Endothelial cell of umbilical vein (primary cell): ENCODE measurements at regions not wholly inside any gene's neighbourhood (a gene's known extent, or its start where the extent isn't known, plus 50 kb on each side); places are given as distances from the start of the nearest gene placed in this dataset.
"Not testable (repeated sequence)": the region's sequence is repeated elsewhere in the genome, so short reads cannot be mapped to it uniquely, and the experiment has no call there.

Source experiments
- BruUV-seq: library from RNA; stranded (reverse); fragments of 400-500 nt; replicated peaks from 2 replicates; lab custom pipeline; 2021; lab: Mats Ljungman, UMichigan
- CTCF ChIA-PET: fragments of 300-600, 350-600 bp; sonication (Branson Sonifier 250); formaldehyde crosslinking; loops from one replicate; lab custom pipeline; 2021; ENCODE audit warnings: antibody characterized with exemption, inconsistent platforms; lab: Charles Lee
- POLR2A ChIA-PET: fragments of 300-600, 350-600 bp; sonication (Branson Sonifier 250); formaldehyde crosslinking; loops from one replicate; lab custom pipeline; 2021; ENCODE audit warnings: antibody characterized with exemption, inconsistent platforms; lab: Charles Lee
- DNase-seq: peaks from one replicate; pipeline ENCODE4 v3.0.0-alpha.2; 2011; ENCODE audit warnings: low read depth, low spot score
- FAIRE-seq: peaks from 2 replicates; lab custom pipeline; 2011; peaks lifted over from hg19 to GRCh38; lab: Jason Lieb, UNC
- H2AFZ ChIP-seq: 2 replicates; pipeline ENCODE4 v1.6.0; 2012; ENCODE audit warnings: low read depth, low read length, control low read depth, inconsistent platforms
- H3K27ac ChIP-seq: 2 replicates; pipeline ENCODE4 v1.5.1; 2011; ENCODE audit warnings: low read depth, mild to moderate bottlenecking, control low read depth, low read length, moderate library complexity; ENCODE audit not compliant: insufficient read depth
- H3K27me3 ChIP-seq, 2 experiments: 2 replicates each; pipeline versions ENCODE4 v1.6.0 to v1.6.1; 2011; ENCODE audit warnings: low read length in 2 of 2, mixed read lengths in 1 of 2; ENCODE audit not compliant: control insufficient read depth in 2 of 2, insufficient read depth in 2 of 2
- H3K36me3 ChIP-seq, 2 experiments: 2 replicates in 1 of 2; 3 replicates in 1 of 2; pipeline ENCODE4 v1.5.1; 2011; ENCODE audit warnings: low read length in 2 of 2, mild to moderate bottlenecking in 1 of 2, moderate library complexity in 1 of 2; ENCODE audit not compliant: control insufficient read depth in 2 of 2, insufficient read depth in 2 of 2; ENCODE audit errors: extremely low read depth in 1 of 2
- H3K4me1 ChIP-seq: 3 replicates; pipeline ENCODE4 v1.5.1; 2011; ENCODE audit warnings: mild to moderate bottlenecking, low read length; ENCODE audit not compliant: control insufficient read depth, insufficient read depth; ENCODE audit errors: extremely low read depth
- H3K4me2 ChIP-seq: 2 replicates; pipeline ENCODE4 v1.6.1; 2011; ENCODE audit warnings: low read length, control low read depth, mixed read lengths; ENCODE audit not compliant: insufficient read depth
- H3K4me3 ChIP-seq, 3 experiments: fragments of 200-600 bp in 1 of 3; sonication (generic), shearing (Covaris generic) in 1 of 3; replicated peaks in 1 of 3; 2 replicates each; pipeline ENCODE4 v1.5.1; 2011 to 2016; ENCODE audit warnings: control low read depth in 3 of 3, low read length in 3 of 3, mild to moderate bottlenecking in 2 of 3, inconsistent platforms in 1 of 3, low read depth in 1 of 3, moderate library complexity in 1 of 3; ENCODE audit not compliant: insufficient read depth in 1 of 3
- H3K79me2 ChIP-seq: 2 replicates; pipeline ENCODE4 v1.6.0; 2012; ENCODE audit warnings: low read length, inconsistent platforms; ENCODE audit not compliant: control insufficient read depth, insufficient read depth
- H3K9ac ChIP-seq: replicated peaks from 2 replicates; pipeline ENCODE3; 2011; ENCODE audit warnings: low read length, control low read depth; ENCODE audit not compliant: insufficient read depth; ENCODE audit errors: extremely low read depth
- H3K9me1 ChIP-seq: replicated peaks from 3 replicates; pipeline ENCODE4 v1.6.0; 2011; ENCODE audit warnings: mild to moderate bottlenecking, low read length; ENCODE audit not compliant: control insufficient read depth, insufficient read depth; ENCODE audit errors: extremely low read depth
- H3K9me3 ChIP-seq: replicated peaks from 2 replicates; pipeline ENCODE4 v1.5.1; 2012; ENCODE audit warnings: low read length, inconsistent platforms; ENCODE audit not compliant: control insufficient read depth, insufficient read depth
- H4K20me1 ChIP-seq: replicated peaks from 2 replicates; pipeline ENCODE3; 2011; ENCODE audit warnings: mild to moderate bottlenecking, low read length; ENCODE audit not compliant: control insufficient read depth, insufficient read depth; ENCODE audit errors: extremely low read depth
- dilution Hi-C: fragments of 300-500 bp; cut with MboI; formaldehyde crosslinking; loops from one replicate; pipeline ENCODE4 v1.15.0; 2019; ENCODE audit warnings: low sequenced_read_pairs; ENCODE audit not compliant: extremely low pct_ligation_motif_present
- intact Hi-C: fragments of 100-400 bp; cut with micrococcal nuclease; formaldehyde crosslinking; loops from one replicate; pipeline ENCODE4 v1.10.0; 2022

GRCh38 chr7:150183602-150184001, 139.6 kb upstream of the LRRC61 start:
- H3K9ac ChIP-seq, H3K4me2 ChIP-seq, H2AFZ ChIP-seq, H3K4me1 ChIP-seq, H3K27ac ChIP-seq, H3K9me3 ChIP-seq, DNase-seq, H3K9me1 ChIP-seq, CTCF ChIA-PET, POLR2A ChIA-PET, H3K27me3 ChIP-seq, H3K4me3 ChIP-seq, BruUV-seq, H4K20me1 ChIP-seq, H3K36me3 ChIP-seq, dilution Hi-C loops, FAIRE-seq, H3K79me2 ChIP-seq, intact Hi-C loops: not testable (repeated sequence)

DNA sequence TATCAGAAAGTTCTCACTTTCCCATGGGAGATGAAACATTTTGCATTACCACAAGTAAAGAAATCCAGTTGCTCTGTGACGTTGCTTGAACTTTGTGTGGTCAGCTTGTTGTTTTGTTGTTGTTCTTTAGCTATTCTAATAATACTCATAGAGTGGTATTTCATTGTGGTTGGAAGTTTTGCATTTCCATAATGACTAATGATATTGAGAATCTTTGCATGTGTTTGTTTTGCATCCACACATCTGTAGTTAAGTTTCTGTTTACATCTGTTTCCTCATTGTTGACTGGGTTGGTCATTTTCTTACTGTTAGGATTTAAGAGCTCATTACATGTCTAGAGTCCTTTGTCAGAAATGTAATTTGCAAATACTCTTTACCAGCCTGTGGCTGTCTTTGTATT, 133.2 kb upstream of the LRRC61 start:
- BruUV-seq, intact Hi-C loops, DNase-seq, H2AFZ ChIP-seq, H3K4me3 ChIP-seq, H3K9me3 ChIP-seq, CTCF ChIA-PET, H3K27me3 ChIP-seq, H3K4me1 ChIP-seq, dilution Hi-C loops, POLR2A ChIA-PET, H3K9ac ChIP-seq, H3K4me2 ChIP-seq, H3K27ac ChIP-seq, H3K79me2 ChIP-seq, H3K36me3 ChIP-seq, H3K9me1 ChIP-seq, H4K20me1 ChIP-seq: not testable (repeated sequence)
- peak; percentile 74 for FAIRE-seq

DNA sequence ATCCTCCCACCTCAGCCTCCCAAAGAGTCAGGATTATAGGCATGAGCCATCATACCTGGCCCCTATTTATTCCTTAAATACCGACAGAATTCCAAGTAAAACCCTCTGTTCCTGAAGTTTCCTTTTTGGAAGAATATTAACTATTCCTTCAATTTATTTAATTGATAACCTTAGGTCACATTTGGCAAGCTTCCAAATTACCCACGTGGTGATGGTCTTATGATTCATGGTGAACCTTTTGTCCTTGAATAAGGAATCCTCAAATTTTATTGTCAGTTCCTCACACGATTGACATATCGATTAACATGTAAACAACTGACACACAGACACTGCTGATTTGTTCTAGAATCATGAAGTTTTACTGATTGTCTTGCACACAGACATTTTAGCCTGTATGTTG, 130.6 kb upstream of the LRRC61 start:
- H3K4me1 ChIP-seq, H3K9ac ChIP-seq, H3K4me2 ChIP-seq, H3K27me3 ChIP-seq, dilution Hi-C loops, H2AFZ ChIP-seq, CTCF ChIA-PET, POLR2A ChIA-PET, H3K9me1 ChIP-seq, H3K79me2 ChIP-seq, BruUV-seq, FAIRE-seq, H3K27ac ChIP-seq, intact Hi-C loops, H3K36me3 ChIP-seq, DNase-seq, H3K9me3 ChIP-seq, H3K4me3 ChIP-seq, H4K20me1 ChIP-seq: not testable (repeated sequence)

DNA sequence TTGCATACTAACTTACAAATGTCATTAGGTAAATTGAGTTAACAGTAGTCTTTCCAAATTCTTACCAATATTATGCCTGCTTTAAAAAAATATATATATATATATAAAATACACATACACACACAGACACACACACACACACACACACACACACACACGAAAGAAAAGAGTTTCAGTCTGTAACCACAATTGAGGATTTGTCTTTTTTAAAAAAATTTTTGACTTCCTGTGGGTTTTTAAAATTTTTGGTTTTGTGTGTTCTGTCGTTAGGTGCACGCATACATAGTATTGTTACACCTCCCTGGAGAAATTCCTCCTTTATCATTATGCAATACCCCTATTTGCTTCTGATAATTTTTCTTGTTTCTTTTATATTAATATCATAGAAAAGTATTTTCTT, 129.3 kb upstream of the LRRC61 start:
- H3K4me2 ChIP-seq, H4K20me1 ChIP-seq, POLR2A ChIA-PET, H3K4me3 ChIP-seq, FAIRE-seq, H3K4me1 ChIP-seq, H3K27me3 ChIP-seq, H3K36me3 ChIP-seq, H3K9me1 ChIP-seq, DNase-seq, dilution Hi-C loops, H3K9me3 ChIP-seq, CTCF ChIA-PET, BruUV-seq, H3K27ac ChIP-seq, intact Hi-C loops, H3K9ac ChIP-seq, H2AFZ ChIP-seq, H3K79me2 ChIP-seq: not testable (repeated sequence)
